GM12873 (cell line): ENCODE measurements at regions not wholly inside any gene's neighbourhood (a gene's known extent, or its start where the extent isn't known, plus 50 kb on each side); places are given as distances from the start of the nearest gene placed in this dataset.

ENCODE experiments used
- CTCF ChIP-seq: IDR thresholded peaks from 2 replicates; pipeline ENCODE4 v1.5.1; 2012; ENCODE audit warnings: low read depth, mild to moderate bottlenecking, moderate library complexity, low read length, control low read depth; ENCODE audit not compliant: insufficient read depth; ENCODE audit errors: missing control alignments

GRCh38 chr6:71033171-71033570, 76.3 kb upstream of the B3GAT2 start:
- no peak for TF ChIP-seq CTCF

- no peak for TF ChIP-seq CTCF
These were observed 77.0 kb upstream of the B3GAT2 start for GRCh38 chr6:71033890-71034289.

- no peak for TF ChIP-seq CTCF
These were observed 77.9 kb upstream of the B3GAT2 start for GRCh38 chr6:71034563-71035345.

- TF ChIP-seq CTCF = no peak
These were observed 79.0 kb upstream of the B3GAT2 start for GRCh38 chr6:71035871-71036270.

GRCh38 chr6:71038711-71039344, 82.0 kb upstream of the B3GAT2 start:
- TF ChIP-seq CTCF = no peak

- TF ChIP-seq CTCF = no peak
These were observed 83.2 kb upstream of the B3GAT2 start for GRCh38 chr6:71040043-71040442.

GRCh38 chr6:71040841-71041240, 84.0 kb upstream of the B3GAT2 start:
- no peak for TF ChIP-seq CTCF
